Astrocyte (in vitro differentiated cells and primary cell): ENCODE measurements at regions not wholly inside any gene's neighbourhood (a gene's known extent, or its start where the extent isn't known, plus 50 kb on each side); places are given as distances from the start of the nearest gene placed in this dataset.

ENCODE experiments used
- DNase-seq: peaks from one replicate; pipeline ENCODE4 v3.0.0-alpha.2; 2010; ENCODE audit warnings: low read depth
- FAIRE-seq: peaks from 2 replicates; lab custom pipeline; 2011; peaks lifted over from hg19 to GRCh38; lab: Jason Lieb, UNC
- H2AFZ ChIP-seq: 2 replicates; pipeline ENCODE4 v1.6.0; 2012; ENCODE audit warnings: low read depth, low read length, inconsistent platforms
- H3K27ac ChIP-seq: 2 replicates; pipeline ENCODE4 v1.5.1; 2011; ENCODE audit warnings: low read depth, low read length, inconsistent platforms
- H3K27me3 ChIP-seq: 2 replicates; pipeline ENCODE4 v1.6.0; 2011; ENCODE audit warnings: low read length, inconsistent platforms; ENCODE audit not compliant: insufficient read depth
- H3K36me3 ChIP-seq: 2 replicates; pipeline ENCODE4 v1.5.1; 2011; ENCODE audit warnings: low read length, inconsistent platforms; ENCODE audit not compliant: insufficient read depth
- H3K4me1 ChIP-seq: 2 replicates; pipeline ENCODE4 v1.5.1; 2011; ENCODE audit warnings: low read length, inconsistent platforms; ENCODE audit not compliant: insufficient read depth
- H3K4me2 ChIP-seq: 2 replicates; pipeline ENCODE4 v1.6.0; 2012; ENCODE audit warnings: low read length, inconsistent platforms
- H3K4me3 ChIP-seq: 2 replicates; pipeline ENCODE4 v1.5.1; 2011; ENCODE audit warnings: low read depth, mild to moderate bottlenecking, low read length, inconsistent platforms; ENCODE audit not compliant: insufficient read depth
- H3K79me2 ChIP-seq: 2 replicates; pipeline ENCODE4 v1.6.0; 2012; ENCODE audit warnings: mild to moderate bottlenecking, low read length, inconsistent platforms; ENCODE audit not compliant: insufficient read depth
- H3K9ac ChIP-seq: 2 replicates; pipeline ENCODE4 v1.6.0; 2012; ENCODE audit warnings: mild to moderate bottlenecking, low read length, inconsistent platforms
- H3K9me3 ChIP-seq: 2 replicates; pipeline ENCODE4 v1.5.1; 2012; ENCODE audit warnings: low read depth, mild to moderate bottlenecking, low read length, inconsistent platforms; ENCODE audit not compliant: insufficient read depth
- H4K20me1 ChIP-seq: 2 replicates; pipeline ENCODE4 v1.6.0; 2012; ENCODE audit warnings: low read length, inconsistent platforms; ENCODE audit not compliant: insufficient read depth
- H3K27ac Mint-ChIP-seq: one replicate; pipeline ENCODE4 v1.8.0; 2021; ENCODE audit warnings: mild to moderate bottlenecking, mixed read lengths; ENCODE audit not compliant: unreplicated experiment
- H3K27me3 Mint-ChIP-seq: one replicate; pipeline ENCODE4 v1.8.0; 2021; ENCODE audit warnings: low read depth, mixed read lengths; ENCODE audit not compliant: unreplicated experiment
- H3K36me3 Mint-ChIP-seq: one replicate; pipeline ENCODE4 v1.8.0; 2021; ENCODE audit warnings: low read depth, mixed read lengths; ENCODE audit not compliant: unreplicated experiment
- H3K4me1 Mint-ChIP-seq: one replicate; pipeline ENCODE4 v1.8.0; 2021; ENCODE audit warnings: low read depth, mixed read lengths; ENCODE audit not compliant: unreplicated experiment
- H3K4me3 Mint-ChIP-seq: one replicate; pipeline ENCODE4 v1.8.0; 2021; ENCODE audit warnings: mild to moderate bottlenecking, moderate library complexity, mixed read lengths; ENCODE audit not compliant: unreplicated experiment
- H3K9me3 Mint-ChIP-seq: one replicate; pipeline ENCODE4 v1.8.0; 2021; ENCODE audit warnings: mild to moderate bottlenecking, mixed read lengths; ENCODE audit not compliant: unreplicated experiment
- EZH2 ChIP-seq: IDR thresholded peaks from 2 replicates; pipeline ENCODE4 v1.6.1; 2012; ENCODE audit warnings: mild to moderate bottlenecking, low read length, inconsistent platforms; ENCODE audit not compliant: insufficient read depth
- TF ChIP-seq, protein P1 (sequence below): IDR thresholded peaks from 2 replicates; pipeline ENCODE4 v1.5.1; 2011; ENCODE audit warnings: low read depth, mild to moderate bottlenecking, inconsistent platforms, low read length, moderate library complexity; ENCODE audit not compliant: insufficient read depth

DNA sequence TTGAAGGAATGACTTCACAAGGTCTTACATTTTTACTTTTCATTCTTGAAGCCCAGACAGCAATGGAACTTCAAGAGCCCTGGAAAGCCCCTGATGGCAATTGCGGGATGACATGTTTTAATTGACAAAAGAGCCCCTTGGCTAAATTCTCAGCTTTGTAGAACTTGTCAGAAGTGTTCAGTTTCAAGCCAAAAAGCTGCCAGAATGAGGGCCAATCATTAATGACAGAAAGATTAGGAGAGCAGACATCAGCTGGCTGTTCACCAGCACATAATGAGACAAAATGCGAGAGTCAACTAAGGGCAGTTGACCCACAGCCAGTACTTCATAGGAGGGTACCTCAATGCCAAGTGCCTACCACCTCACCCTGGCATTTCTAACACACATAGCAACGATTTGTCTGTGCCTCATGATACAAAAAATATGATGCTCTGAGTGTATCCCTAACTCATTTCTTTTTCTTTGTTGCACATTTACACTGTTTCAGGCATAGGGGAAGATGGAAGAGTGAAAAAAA lies 243.1 kb downstream of the MYLK4 start:
- H3K27ac ChIP-seq: no peak overlapping the region
- FAIRE-seq: no peak
- H3K36me3 ChIP-seq: no peaks in the 10 kb centered on the region
- Mint-ChIP-seq H3K4me1 (peaks cover 10% of the 10 kb centered on the region), H3K4me3 (no peak overlapping the region), H3K27ac (no peak overlapping the region), H3K36me3 (no peaks in the 10 kb centered on the region), H3K27me3 (peaks cover 16% of the 10 kb centered on the region), H3K9me3 (no peaks in the 10 kb centered on the region)
- H3K4me1 ChIP-seq: no peaks in the 10 kb centered on the region
- TF ChIP-seq, protein P1, sequence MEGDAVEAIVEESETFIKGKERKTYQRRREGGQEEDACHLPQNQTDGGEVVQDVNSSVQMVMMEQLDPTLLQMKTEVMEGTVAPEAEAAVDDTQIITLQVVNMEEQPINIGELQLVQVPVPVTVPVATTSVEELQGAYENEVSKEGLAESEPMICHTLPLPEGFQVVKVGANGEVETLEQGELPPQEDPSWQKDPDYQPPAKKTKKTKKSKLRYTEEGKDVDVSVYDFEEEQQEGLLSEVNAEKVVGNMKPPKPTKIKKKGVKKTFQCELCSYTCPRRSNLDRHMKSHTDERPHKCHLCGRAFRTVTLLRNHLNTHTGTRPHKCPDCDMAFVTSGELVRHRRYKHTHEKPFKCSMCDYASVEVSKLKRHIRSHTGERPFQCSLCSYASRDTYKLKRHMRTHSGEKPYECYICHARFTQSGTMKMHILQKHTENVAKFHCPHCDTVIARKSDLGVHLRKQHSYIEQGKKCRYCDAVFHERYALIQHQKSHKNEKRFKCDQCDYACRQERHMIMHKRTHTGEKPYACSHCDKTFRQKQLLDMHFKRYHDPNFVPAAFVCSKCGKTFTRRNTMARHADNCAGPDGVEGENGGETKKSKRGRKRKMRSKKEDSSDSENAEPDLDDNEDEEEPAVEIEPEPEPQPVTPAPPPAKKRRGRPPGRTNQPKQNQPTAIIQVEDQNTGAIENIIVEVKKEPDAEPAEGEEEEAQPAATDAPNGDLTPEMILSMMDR: no peak
- no peak for TF ChIP-seq EZH2
- H3K4me2 ChIP-seq: no peak overlapping the region
- no peak overlapping the region for H3K9ac ChIP-seq
- no peaks in the 10 kb centered on the region for H4K20me1 ChIP-seq
- H3K27me3 ChIP-seq: peaks cover 24% of the 10 kb centered on the region
- H3K9me3 ChIP-seq: no peaks in the 10 kb centered on the region
- H3K79me2 ChIP-seq: no peaks in the 10 kb centered on the region
- no peak overlapping the region for H3K4me3 ChIP-seq
- H2AFZ ChIP-seq: no peak overlapping the region
- no peak for DNase-seq

DNA sequence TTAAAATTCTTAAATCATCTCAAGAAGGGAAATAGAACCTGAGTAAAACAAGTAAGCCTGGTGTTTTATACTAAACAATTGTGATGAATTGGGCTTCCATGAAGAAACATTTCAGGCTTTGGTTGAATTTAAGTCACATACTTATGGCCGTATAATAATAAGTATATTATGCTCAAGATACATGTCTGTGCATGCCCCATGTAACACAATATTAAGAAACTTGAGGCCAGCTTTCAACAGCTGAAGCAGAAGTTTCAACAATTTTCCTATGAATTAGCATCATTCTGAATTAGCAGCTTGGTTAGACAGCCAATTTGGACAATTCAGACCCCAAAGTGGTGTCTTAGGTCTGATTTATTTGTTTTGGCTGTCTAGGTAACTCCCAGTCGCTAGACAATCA lies 243.7 kb downstream of the MYLK4 start:
- peaks cover 15% of the 10 kb centered on the region for H3K4me1 Mint-ChIP-seq
- FAIRE-seq: no peak

DNA sequence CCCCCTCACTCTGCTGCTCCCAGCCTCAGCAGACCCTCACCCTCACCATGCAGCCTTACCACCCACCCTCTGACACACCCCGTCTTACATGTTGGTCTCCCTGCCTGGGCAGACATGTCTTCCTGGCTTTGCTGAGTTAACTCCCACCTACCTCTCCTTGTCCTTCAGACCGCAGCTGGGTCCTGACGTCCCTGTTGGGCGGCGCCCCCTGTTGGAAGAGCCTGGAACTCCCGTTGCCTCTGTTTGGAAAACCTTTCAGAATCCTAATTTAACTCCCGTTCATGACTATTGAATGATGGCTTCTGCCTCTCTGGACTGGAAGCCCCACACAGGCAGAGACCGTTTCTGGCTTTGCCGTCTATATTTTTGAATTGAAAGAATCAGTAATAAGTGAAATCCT lies 245.1 kb downstream of the MYLK4 start:
- Histone ChIP-seq H3K79me2 (no peaks in the 10 kb centered on the region), H2AFZ (no peak overlapping the region), H4K20me1 (no peaks in the 10 kb centered on the region), H3K4me1 (no peaks in the 10 kb centered on the region), H3K27me3 (peaks cover 21% of the 10 kb centered on the region), H3K4me3 (no peak overlapping the region), H3K9ac (no peak overlapping the region), H3K4me2 (no peak overlapping the region), H3K27ac (no peak overlapping the region), H3K9me3 (no peaks in the 10 kb centered on the region), H3K36me3 (no peaks in the 10 kb centered on the region)
- no peak for FAIRE-seq
- DNase-seq: no peak
- no peaks in the 10 kb centered on the region for H3K36me3 Mint-ChIP-seq
- no peak overlapping the region for H3K4me3 Mint-ChIP-seq
- H3K27me3 Mint-ChIP-seq: peaks cover 12% of the 10 kb centered on the region
- no peak overlapping the region for H3K27ac Mint-ChIP-seq
- no peak for TF ChIP-seq EZH2
- TF ChIP-seq, protein P1: no peak
- no peaks in the 10 kb centered on the region for H3K9me3 Mint-ChIP-seq
- peaks cover 15% of the 10 kb centered on the region for H3K4me1 Mint-ChIP-seq

More for the DNA sequence above, 243.7 kb downstream of the MYLK4 start:
- Histone ChIP-seq H3K9me3 (no peaks in the 10 kb centered on the region), H3K4me3 (no peak overlapping the region), H3K4me2 (no peak overlapping the region), H3K27ac (no peak overlapping the region), H3K79me2 (no peaks in the 10 kb centered on the region), H3K27me3 (peaks cover 24% of the 10 kb centered on the region), H3K4me1 (no peaks in the 10 kb centered on the region), H3K9ac (no peak overlapping the region), H4K20me1 (no peaks in the 10 kb centered on the region), H2AFZ (no peak overlapping the region), H3K36me3 (no peaks in the 10 kb centered on the region)
- TF ChIP-seq EZH2: no peak
- TF ChIP-seq, protein P1: no peak
- no peaks in the 10 kb centered on the region for H3K36me3 Mint-ChIP-seq
- no peak for DNase-seq
- H3K4me3 Mint-ChIP-seq: no peak overlapping the region
- H3K27ac Mint-ChIP-seq: peak overlapping the region; percentile 41
- H3K9me3 Mint-ChIP-seq: no peaks in the 10 kb centered on the region
- H3K27me3 Mint-ChIP-seq: peaks cover 16% of the 10 kb centered on the region
